Stomach (tissue), 8 donors: ENCODE measurements at regions not wholly inside any gene's neighbourhood (a gene's known extent, or its start where the extent isn't known, plus 50 kb on each side); places are given as distances from the start of the nearest gene placed in this dataset.

ENCODE experiments used
- DNase-seq, 2 donors: peaks; one replicate each; pipeline versions ENCODE4 v3.0.0 to v3.0.0-alpha.2; 2013 to 2019
- H3K27ac ChIP-seq, 5 donors: fragments of 200-600 bp in 4 of 5; sonication (generic) in 4 of 5; one replicate each; pipeline ENCODE4 v1.5.1; 2013 to 2019; ENCODE audit warnings: mild to moderate bottlenecking in 1 of 5, moderate library complexity in 1 of 5
- H3K27me3 ChIP-seq, 3 donors: fragments of 200-600 bp; sonication (generic); one replicate each; pipeline ENCODE4 v1.5.1; 2017 to 2019; ENCODE audit warnings: mixed run types in 1 of 3
- H3K36me3 ChIP-seq, 4 donors: fragments of 200-600 bp; sonication (generic); 1 replicate in 3 of 4; 2 replicates in 1 of 4; pipeline ENCODE4 v1.5.1; 2016 to 2019
- H3K4me1 ChIP-seq, 4 donors: fragments of 200-600 bp; sonication (generic); one replicate each; pipeline ENCODE4 v1.5.1; 2016 to 2019
- H3K4me3 ChIP-seq, 4 donors: fragments of 200-600 bp; sonication (generic) in 3 of 4; one replicate each; pipeline ENCODE4 v1.5.1; 2016 to 2019; ENCODE audit warnings: mild to moderate bottlenecking in 1 of 4
- H3K9me3 ChIP-seq, 4 donors: fragments of 200-600 bp; sonication (generic); one replicate each; pipeline ENCODE4 v1.5.1; 2016 to 2019
- EP300 ChIP-seq: sonication (generic); formaldehyde crosslinking; IDR thresholded peaks from one replicate; pipeline ENCODE4 v1.6.1; 2017; ENCODE audit warnings: antibody characterized with exemption
- POLR2A ChIP-seq, 4 donors: fragments of 450-650 bp; IDR thresholded peaks; one replicate each; pipeline ENCODE4 v1.6.1; 2016; ENCODE audit warnings: antibody characterized with exemption in 4 of 4, control low read depth in 2 of 4, mild to moderate bottlenecking in 1 of 4, moderate library complexity in 1 of 4
- POLR2AphosphoS5 ChIP-seq, 3 donors: sonication (generic); formaldehyde crosslinking; IDR thresholded peaks; one replicate each; pipeline ENCODE4 v1.6.1; 2016; ENCODE audit warnings: antibody characterized with exemption in 3 of 3
- WGBS, 5 donors: extraction: QIAGEN DNeasy Blood & Tissue Kit in 3 of 5; methylation state at CpG; one replicate each; pipeline versions ENCODE4 v1.1.5 to v1.1.7; 2013 to 2018; 5-methylcytosine and 5-hydroxymethylcytosine counted together
- intact Hi-C: fragments of 100-400 bp; cut with DNase I; formaldehyde crosslinking; loops from one replicate; pipeline ENCODE4 v1.15.1; 2023; ENCODE audit warnings: low total_unique reads
- TF ChIP-seq, protein P1 (sequence below), 7 experiments: fragments of 450-650 bp in 4 of 7; fragments of 200-600 bp in 3 of 7; sonication (generic) in 3 of 7; IDR thresholded peaks; one replicate each; pipeline ENCODE4 v1.5.1; 2016 to 2019; ENCODE audit warnings: antibody characterized with exemption in 7 of 7, control low read depth in 2 of 7, mild to moderate bottlenecking in 1 of 7
- donor health status: healthy with polysubstance abuse.
- donor health status: Bipolar disorder and iron deficiency.
- donor health status: healthy.

DNA sequence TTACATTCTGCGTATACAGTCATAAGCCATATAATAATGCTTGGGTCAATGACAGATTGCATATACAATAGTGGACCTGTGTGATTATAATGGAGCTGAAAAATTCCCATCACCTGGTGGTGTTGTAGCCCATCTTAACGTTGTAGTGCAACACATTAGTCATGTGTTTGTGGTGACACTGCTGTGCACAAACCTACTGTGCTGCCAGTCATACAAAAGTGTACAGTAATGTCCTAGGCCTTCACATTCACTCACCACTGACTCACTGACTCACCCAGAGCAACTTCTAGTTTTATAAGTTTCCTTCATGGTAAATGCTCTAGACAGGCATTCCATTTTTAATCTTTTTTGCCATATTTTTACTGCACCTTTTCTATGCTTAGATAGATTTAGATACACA is 194.8 kb upstream of the SEL1L start:
- Histone ChIP-seq H3K9me3 (no peaks in the 10 kb centered on the region), H3K4me1 (no peaks in the 10 kb centered on the region), H3K27me3 (no peaks in the 10 kb centered on the region), H3K4me3 (no peak overlapping the region), H3K36me3 (no peaks in the 10 kb centered on the region), H3K27ac (no peak overlapping the region)
- TF ChIP-seq POLR2AphosphoS5 (IDR thresholded peaks at IDR 0.05) (no peak), EP300 (no peak), POLR2A (IDR thresholded peaks at IDR 0.05) (no peak)
- TF ChIP-seq, protein P1, sequence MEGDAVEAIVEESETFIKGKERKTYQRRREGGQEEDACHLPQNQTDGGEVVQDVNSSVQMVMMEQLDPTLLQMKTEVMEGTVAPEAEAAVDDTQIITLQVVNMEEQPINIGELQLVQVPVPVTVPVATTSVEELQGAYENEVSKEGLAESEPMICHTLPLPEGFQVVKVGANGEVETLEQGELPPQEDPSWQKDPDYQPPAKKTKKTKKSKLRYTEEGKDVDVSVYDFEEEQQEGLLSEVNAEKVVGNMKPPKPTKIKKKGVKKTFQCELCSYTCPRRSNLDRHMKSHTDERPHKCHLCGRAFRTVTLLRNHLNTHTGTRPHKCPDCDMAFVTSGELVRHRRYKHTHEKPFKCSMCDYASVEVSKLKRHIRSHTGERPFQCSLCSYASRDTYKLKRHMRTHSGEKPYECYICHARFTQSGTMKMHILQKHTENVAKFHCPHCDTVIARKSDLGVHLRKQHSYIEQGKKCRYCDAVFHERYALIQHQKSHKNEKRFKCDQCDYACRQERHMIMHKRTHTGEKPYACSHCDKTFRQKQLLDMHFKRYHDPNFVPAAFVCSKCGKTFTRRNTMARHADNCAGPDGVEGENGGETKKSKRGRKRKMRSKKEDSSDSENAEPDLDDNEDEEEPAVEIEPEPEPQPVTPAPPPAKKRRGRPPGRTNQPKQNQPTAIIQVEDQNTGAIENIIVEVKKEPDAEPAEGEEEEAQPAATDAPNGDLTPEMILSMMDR (IDR thresholded peaks at IDR 0.05): no peak
- WGBS, 5 donors: 55 to 73% (median 65%) methylated on average over 2 of the region's 2 CpGs
- intact Hi-C loops: no loop called here
- no peak for DNase-seq

DNA sequence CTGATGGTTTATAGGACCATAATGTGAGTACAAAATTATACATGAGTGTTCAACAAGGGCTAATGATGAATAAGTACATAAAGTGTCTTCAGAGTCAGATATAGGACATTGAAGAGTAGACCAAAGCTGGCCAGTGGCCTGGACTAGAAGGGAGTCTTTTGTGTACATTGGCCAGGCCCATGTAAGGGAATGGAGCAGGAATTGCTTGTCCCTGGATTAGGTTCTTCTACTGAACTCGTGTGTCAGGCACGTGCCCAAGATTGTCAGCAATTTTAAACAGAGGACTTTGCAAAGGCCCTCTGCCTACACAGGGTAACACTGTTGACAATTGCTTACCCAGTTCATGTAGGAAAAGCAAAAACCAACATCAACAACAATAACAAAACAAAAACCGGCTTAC is 196.0 kb upstream of the SEL1L start:
- Histone ChIP-seq H3K27ac (no peak overlapping the region), H3K36me3 (no peaks in the 10 kb centered on the region), H3K9me3 (no peaks in the 10 kb centered on the region), H3K27me3 (no peaks in the 10 kb centered on the region), H3K4me1 (no peaks in the 10 kb centered on the region), H3K4me3 (no peak overlapping the region)
- TF ChIP-seq POLR2AphosphoS5 (IDR thresholded peaks at IDR 0.05) (no peak), POLR2A (IDR thresholded peaks at IDR 0.05) (no peak)
- TF ChIP-seq, protein P1 (IDR thresholded peaks at IDR 0.05): no peak
- no peak for DNase-seq
- intact Hi-C loops: no loop called here
- WGBS, 5 donors: 52 to 66% (median 58%) methylated on average over 3 of the region's 3 CpGs

DNA sequence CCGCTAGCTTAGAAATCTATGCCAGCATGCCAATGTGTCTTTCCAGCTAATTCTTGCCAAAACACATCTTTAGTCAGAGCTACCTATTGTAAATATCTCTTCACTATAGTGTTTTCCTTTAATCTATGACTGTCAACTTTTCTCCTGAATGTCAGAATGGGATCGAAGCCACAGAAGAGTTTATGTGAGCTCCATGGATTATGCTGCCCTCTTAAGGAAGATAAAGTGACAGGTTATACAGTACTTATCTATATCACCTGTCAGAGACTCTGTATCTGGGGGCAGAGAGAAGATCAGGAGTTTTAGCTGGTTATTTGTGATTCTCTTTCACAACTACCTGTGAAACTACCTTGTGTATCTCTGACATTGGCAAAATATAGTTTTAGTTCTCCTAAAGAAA is 204.3 kb upstream of the SEL1L start:
- Histone ChIP-seq H3K4me1 (no peaks in the 10 kb centered on the region), H3K36me3 (no peaks in the 10 kb centered on the region), H3K27ac (no peak overlapping the region), H3K4me3 (no peak overlapping the region), H3K27me3 (no peaks in the 10 kb centered on the region), H3K9me3 (no peaks in the 10 kb centered on the region)
- TF ChIP-seq EP300 (no peak), POLR2AphosphoS5 (IDR thresholded peaks at IDR 0.05) (no peak), POLR2A (IDR thresholded peaks at IDR 0.05) (no peak)
- TF ChIP-seq, protein P1 (IDR thresholded peaks at IDR 0.05): no peak
- DNase-seq: no peak
- intact Hi-C loops: no loop called here
- 67 to 79% (median 73%) methylated on average over 2 of the region's 2 CpGs for WGBS, 5 donors

DNA sequence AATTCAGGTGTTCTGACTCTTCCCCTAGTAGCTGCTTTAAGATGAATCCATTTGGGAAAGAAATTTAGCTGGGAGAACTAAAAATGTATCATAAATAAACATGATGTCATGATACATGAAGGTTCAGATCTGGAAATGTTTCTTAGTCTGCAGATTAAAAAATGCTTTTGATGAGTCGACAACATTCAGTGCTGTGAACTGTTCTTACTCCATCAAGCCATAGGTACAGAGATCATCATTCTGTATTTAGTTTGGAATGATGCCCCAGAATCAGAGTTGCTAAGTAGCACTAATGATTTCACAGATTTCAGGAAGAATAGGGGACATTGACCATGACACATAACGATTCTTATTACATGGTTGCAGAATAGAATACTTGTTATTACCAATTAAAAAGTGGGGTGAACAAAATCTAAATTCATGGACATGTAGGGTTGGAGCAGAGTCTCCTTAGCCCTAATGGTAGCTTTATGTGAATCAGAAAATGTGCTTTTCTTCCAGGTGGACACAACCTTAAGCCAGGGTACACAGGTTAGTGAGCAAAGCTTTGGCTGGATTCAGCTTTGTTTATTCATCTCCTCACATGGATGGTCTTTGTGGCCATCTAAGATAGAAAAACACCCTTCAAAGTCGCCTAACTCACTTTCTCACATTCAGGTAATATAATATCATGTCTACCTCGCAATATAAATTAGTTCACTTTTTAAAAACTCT is 205.4 kb upstream of the SEL1L start:
- intact Hi-C loops: no loop called here
- H3K27me3 ChIP-seq: no peaks in the 10 kb centered on the region
- H3K9me3 ChIP-seq: no peaks in the 10 kb centered on the region
- no peak overlapping the region for H3K27ac ChIP-seq
- 73 to 83% (median 80%) methylated on average over 4 of the region's 4 CpGs for WGBS, 5 donors
- no peak for TF ChIP-seq POLR2AphosphoS5 (IDR thresholded peaks at IDR 0.05)
- TF ChIP-seq, protein P1 (IDR thresholded peaks at IDR 0.05): no peak
- TF ChIP-seq EP300: no peak
- no peaks in the 10 kb centered on the region for H3K36me3 ChIP-seq
- no peak overlapping the region for H3K4me3 ChIP-seq
- no peaks in the 10 kb centered on the region for H3K4me1 ChIP-seq
- DNase-seq: no peak
